NOMO-1 treated with dmso at 0.1 percent for 144 hours (cell line): ENCODE measurements at regions not wholly inside any gene's neighbourhood (a gene's known extent, or its start where the extent isn't known, plus 50 kb on each side); places are given as distances from the start of the nearest gene placed in this dataset.
A peak's percentile ranks its signal among the peaks of the same experiment; 100 is the strongest.
"Not testable (repeated sequence)": the region's sequence is repeated elsewhere in the genome, so short reads cannot be mapped to it uniquely, and the experiment has no call there.

Source experiments
- DNase-seq: peaks from one replicate; lab custom pipeline; 2025; ENCODE audit not compliant: unreplicated experiment; lab: John Stamatoyannopoulos, UW

DNA sequence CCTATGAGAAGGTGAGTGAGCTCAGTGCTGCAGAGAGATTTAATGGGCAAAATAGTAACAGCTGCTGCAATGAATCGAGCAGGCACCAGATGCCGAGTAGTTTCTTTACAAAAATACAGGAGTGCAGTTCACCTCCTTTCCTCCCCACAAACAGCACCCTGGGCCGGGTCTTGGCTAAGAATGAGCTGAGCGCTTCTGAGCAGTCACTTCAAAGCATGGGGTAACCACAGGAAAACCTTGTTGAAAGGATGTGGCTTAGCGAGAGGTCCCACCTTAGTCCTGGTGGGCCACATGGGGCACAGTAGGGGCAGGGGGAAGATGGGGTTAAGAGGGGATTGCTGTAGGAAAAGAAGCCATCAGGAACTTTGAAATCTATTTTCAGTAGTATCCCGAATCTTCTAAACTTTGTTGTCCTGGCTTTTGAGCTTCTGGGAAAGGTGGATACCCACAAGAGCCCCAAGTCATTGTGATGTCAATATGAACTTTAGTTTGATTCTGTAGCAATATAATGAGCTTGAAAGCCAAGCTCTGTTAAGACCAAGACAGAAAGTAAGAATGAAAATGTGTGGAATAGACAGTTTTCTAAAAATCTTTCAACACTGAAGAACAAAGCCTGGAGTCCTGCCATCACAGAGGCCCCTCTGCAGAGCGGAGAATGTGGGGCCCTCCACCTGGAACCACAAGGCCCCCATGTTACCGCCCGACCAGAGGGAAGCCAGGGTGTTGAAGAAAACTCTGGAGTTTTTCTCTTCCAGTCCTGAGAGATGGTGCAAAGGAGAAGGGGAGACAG is 101.0 kb upstream of the ZNF236 start:
- no peak for DNase-seq

GRCh38 chr18:76720683-76721082 is 101.7 kb upstream of the ZNF236 start:
- DNase-seq: peak; percentile 14

- no peak for DNase-seq
Measured at GRCh38 chr18:76715012-76715610, 107.2 kb upstream of the ZNF236 start.

DNA sequence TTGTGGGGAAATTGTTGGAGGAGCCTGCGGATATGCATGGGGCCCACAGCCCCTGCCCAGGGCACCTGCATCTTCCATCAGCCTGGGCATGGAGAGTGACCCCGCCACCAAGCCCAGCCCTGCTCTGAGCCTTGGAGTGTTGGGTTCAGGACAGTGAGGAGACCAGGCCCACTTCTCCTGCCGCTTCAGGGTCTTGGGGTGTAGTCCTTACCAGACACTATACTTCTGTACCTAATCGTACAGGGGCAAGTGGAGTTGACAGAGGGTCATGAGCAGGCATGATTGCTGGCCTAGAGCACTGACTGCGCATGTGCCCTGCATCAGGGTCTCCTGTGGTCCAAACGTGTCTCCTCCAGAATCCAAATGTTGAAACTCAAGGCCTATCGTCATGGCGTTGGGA is 108.9 kb upstream of the ZNF236 start:
- no peak for DNase-seq

- DNase-seq: peak; percentile 37
Measured at GRCh38 chr18:76712511-76713140, 109.7 kb upstream of the ZNF236 start.

DNA sequence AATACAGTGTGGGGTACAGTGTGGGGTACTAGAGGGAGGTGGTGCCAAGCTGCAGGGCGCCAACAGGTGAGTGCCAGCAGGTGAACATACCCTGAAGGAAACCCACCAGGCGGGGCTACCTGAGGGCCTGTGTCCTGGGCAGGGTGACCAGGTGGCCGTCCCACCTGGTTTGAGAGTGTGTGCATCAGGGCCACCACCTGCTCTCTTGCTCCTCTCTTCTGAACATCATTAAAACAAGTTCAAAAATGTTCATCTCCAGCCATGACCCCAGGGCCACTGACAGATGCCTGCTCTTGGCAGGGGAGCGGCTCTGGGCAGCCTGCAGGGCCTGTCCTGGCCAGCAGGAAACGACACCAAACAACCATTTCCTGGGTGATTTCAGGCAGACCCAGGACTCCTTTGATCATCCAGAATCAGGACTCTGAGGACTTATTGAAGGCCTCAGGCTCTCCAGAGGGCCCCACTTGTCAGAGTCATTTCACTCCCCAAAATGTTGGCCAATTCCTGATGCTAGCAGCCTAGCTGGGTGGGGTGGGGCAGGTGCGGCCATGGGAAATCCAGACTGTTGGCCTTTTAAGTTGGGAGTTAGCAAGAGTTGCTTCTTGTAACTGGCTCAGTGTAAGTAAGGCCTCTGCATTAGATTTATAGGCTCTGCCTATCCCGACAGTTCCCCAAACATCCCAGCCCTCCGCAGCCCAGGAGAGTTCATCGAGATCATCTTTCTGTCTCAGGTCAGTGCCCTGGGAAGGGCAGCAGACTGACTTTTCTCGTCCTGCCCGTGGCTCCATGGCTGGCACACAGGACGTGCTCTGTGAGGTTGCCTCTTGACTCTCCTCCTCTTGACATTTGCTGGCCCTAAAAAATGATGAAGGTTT is 111.5 kb upstream of the ZNF236 start:
- no peak for DNase-seq

- DNase-seq: peak; percentile 53
Measured at GRCh38 chr18:76709659-76710645, 112.4 kb upstream of the ZNF236 start.

DNA sequence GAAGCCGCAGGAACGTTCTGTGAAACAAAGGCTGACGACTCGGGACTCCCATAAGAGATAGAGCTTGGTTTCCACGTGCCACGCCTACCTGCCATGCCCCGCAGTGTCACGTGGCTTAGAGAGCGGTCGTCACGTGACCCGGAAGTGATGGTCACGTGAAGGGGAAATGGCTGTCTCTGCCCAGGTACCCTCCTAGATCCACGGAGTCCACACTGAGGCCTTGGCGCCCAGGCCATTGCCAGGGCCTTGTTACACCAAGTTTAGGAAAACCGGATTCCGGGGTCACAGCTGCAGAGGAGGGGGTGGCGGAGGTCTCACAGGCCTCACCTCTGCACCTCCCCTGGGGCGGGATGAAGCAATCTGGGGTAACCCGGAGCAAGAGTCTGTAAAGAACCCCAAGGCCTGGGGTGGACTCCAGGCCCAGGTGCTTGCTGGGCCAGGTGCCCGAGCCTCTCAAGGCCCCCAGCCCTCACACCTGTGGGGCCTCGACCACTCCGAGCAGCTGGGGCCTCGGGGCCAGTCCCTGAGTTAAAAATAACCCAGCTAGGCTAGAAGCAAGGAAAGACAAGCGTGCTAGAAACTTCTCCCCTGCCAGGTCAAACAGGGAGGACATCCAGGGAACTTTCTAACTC is 113.5 kb upstream of the ZNF236 start:
- no peak for DNase-seq

DNA sequence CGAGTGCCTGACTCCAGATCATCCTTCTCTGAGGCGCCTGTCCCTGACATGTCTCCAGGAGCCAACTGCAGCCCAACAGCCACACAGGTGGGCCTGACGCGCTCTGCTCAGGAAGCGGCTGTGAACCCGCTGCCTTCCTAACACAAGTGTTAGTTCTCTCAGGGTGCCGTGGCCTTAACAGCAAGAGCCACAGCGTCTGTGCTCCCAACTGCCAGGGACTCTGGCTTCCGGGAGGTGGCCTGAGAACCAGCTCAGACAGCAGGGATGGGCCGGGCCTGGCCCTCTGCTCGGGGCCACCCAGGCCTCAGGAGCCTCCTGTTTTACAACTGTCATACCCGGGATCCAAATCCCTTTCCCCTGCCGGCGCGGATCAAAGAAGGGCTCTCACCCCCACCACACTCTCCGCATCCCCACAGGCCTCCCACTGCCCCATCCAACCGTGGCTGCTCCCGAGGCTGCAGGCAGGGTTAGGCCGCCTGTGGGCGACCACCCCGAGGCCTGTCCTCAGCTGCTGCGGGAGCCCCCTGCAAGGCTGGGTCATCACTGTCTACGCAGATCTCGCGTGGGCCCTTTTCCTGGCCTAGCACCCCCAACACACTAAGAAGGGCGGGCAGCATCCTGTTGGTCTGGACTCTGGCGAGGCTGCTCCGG is 114.2 kb upstream of the ZNF236 start:
- no peak for DNase-seq

GRCh38 chr18:76707534-76707933 is 114.8 kb upstream of the ZNF236 start:
- DNase-seq: no peak

- DNase-seq: not testable (repeated sequence)
Measured at GRCh38 chr18:76704589-76704988, 117.8 kb upstream of the ZNF236 start.

GRCh38 chr18:76699923-76700322 is 122.4 kb upstream of the ZNF236 start:
- DNase-seq: no peak

DNA sequence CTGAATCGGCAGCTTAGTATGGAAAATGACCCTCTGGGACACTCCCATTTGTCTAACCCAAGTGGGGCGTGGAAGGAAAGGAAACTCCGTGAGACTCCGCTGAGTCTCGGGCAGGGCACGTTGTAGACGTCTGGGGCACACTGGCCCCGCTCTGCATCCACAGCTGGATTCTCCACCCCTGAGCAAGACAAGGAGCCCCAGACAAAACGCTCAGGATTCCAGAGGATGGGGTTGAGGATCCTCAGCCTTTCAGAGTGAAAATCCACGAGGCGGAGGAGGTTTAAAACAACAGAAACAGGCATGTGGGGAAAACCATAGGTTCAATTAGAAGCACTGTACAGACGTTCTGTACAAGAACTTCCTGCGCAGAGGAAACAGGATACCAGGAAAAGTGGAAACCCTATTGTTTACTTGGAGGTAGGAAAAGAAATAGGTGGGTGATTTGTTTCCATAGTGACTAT is 124.9 kb upstream of the ZNF236 start:
- no peak for DNase-seq

- no peak for DNase-seq
Measured at GRCh38 chr18:76691800-76692199, 130.6 kb upstream of the ZNF236 start.

DNA sequence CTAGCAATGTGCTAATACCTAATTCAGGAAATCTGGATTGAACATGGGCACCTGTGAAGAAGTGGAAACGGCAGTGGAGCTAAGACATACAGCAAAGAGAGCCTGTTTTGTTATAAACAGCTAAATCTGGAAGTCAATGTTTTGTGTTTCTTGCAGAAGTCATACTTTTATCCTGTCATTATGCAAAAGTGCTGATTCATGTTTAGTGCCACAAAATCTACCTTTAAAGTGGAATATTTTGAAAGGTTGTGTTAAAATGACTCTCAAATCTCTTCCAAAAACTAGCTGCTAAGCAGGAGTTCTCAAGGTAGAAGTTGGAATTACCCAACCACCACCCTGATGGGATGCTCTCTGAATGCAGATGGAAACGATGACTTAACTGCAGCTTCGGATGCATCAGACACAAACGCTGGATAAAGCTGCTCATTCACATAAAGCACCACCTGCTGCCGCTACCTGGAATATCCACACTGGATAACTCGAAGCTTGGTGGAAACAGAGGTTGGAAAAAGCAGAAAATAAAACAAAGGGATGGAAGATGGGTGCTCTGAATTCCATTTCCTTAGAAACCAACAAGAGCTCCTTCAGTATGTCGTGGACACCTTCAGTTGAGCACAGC is 132.6 kb upstream of the ZNF236 start:
- DNase-seq: no peak

- DNase-seq: no peak
Measured at GRCh38 chr18:76688724-76689472, 133.5 kb upstream of the ZNF236 start.

DNA sequence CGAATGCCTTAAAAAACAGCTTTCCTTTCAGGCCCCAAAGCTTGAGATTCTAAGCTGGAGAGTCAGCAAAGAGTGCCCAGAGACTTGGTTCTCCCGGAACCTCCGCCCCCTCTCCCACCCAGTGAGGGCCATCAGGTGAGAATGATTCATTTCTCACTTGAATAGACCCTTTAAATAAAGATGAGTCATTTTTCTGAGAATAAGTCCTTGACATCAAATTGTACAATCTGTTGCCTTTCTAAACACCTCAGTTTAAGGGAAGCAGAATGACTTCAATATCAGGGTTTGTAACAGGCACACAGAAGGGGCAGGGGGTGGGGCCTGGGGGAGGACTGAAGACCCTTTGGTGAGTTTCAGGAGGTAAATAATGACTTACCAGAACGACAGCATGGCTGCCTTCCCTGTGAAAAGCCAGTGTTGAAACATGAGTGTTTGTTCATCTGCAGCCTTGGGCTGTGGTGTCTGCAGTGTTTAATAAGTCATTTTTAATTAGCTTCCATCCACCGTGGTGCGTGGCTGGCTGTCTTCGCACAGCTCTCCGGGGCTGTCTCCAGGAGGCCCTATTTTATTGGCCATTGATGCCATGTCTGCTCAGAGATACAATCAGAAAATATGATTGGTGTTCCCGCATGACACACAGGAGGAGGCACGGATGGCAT is 134.9 kb upstream of the ZNF236 start:
- DNase-seq: no peak
